Stimulated activated CD4-positive, alpha-beta T cell treated with anti-CD3 and anti-CD28 coated beads, TNF-alpha, amount 100 ng/mL, for 1 hour (primary cell): ENCODE measurements at regions not wholly inside any gene's neighbourhood (a gene's known extent, or its start where the extent isn't known, plus 50 kb on each side); places are given as distances from the start of the nearest gene placed in this dataset.
"Not testable (repeated sequence)": the region's sequence is repeated elsewhere in the genome, so short reads cannot be mapped to it uniquely, and the experiment has no call there.

Source experiments
- DNase-seq, 3 donors: peaks; one replicate each; pipeline ENCODE4 v3.0.0-alpha.2; 2020; ENCODE audit warnings: low read depth in 3 of 3, low spot score in 1 of 3

DNA sequence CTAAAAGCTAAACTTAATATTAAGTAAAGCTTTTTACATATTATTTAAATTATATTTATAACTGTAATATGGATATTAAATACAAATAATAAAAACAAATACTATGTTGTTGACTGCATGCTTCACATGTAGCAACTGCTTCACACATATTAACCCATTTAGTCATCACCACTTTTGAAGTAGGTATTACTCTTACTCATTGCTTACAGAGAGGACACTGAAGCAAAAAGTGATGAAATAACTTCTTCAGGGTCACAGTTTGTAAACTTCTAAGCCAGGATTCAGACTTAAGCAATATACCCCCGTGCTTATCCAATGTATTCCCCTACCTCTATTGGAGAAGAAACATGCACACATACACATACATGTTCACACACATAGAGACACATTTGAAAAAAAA is 166.6 kb downstream of the DKK2 start:
- no peak for DNase-seq

DNA sequence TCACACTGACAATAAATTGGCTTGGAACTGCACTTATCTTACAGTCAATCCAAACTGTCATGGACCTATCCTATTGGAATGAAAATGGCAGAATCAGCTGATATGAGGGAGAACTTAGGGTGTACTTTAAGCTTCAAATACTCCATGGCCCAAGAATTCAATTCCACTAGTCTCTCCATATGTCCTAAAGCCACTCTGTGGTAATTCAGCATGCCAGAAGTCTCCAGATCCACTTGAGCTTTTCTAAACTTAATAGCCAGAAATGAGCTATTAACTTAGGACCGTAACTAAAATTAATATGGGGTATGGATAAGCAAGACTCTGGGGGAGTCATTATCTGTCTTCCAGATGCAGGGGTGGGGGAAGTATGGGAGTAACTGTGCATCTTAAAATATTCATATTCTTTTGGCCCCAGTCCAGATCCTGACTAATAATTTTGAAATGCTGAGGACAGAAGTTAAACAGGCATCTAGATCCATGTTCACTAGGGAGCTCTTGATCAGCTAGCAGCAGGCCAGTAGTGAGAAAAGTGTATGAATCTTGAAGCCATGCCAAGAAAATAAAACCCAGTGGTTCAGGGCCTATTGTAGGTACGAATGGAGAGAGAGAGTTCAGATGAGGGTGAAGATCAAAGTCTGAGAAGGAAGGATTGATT is 167.6 kb downstream of the DKK2 start:
- DNase-seq, result no peak

DNA sequence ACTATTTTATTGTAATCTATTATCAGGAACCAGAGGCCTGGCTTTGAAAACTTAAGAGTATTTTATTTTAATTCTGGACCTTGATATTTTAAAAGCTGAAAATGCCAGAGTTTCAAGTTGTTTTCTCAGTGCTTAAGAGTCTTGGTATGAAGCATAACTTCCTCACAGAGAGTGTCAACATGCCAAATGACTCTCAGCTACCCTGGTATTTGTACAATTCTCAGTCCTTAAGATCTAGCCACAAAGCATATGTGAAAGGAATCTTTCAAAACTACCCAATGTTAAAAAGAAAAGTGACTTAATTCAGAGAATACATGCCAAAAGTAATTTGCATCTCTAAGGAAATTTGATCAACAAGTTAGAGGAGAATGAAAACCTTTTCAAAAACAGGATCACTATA is 171.9 kb downstream of the DKK2 start:
- DNase-seq, result no peak

DNA sequence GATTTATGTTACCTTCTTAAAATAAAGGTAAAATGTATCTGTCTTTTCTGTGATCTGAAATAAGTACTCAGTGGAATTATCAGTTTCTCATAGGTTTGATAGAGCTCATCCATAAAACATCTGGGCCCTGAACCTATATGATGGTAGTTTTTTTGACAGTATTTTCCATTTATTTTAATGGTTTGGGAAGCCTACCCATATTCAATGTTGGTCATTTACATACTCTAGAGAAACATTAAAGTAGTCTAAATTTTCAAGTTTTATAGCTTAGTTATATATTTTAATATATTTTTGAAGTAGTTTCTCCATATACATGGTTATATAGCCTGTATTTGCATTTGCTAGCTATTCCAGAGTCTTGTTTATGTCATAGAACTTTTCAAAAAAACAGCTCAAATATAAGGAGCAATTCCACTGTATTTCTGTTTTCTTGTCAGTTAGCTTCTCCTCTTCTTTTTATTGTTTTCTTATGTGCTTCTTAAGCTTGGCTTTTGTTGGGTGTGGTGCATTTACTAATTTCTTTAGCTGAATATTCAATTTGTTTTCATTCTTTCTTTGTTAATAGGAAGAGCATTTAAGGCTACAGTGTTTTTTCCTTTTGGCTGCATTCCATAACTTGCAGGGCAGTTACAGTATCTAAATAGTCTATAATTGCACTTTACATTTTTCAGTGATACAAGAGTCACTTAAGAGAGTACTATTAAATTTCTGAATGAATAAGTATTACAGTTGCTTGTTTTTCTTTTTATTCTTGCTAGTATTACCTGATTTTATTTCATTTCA is 181.4 kb downstream of the DKK2 start:
- no peak for DNase-seq

DNA sequence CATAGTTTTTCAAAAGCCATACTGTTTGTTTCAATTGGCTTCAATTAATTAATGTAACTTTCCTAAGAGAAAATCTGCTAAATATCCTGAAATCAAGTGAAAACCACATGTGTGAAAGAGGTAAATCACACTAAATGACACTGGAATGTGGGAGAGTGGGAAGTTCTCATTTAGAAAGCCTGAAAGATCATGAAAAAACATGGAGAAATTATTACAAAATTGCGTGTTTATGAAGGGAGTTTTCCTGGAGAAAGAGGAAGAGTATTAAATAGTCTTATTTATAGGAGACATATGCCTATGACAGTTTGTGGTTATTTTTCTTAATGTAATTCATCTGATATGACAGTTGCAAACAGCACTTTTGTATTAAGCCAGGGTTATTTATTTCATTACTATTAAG is 183.7 kb downstream of the DKK2 start:
- DNase-seq, result no peak

DNA sequence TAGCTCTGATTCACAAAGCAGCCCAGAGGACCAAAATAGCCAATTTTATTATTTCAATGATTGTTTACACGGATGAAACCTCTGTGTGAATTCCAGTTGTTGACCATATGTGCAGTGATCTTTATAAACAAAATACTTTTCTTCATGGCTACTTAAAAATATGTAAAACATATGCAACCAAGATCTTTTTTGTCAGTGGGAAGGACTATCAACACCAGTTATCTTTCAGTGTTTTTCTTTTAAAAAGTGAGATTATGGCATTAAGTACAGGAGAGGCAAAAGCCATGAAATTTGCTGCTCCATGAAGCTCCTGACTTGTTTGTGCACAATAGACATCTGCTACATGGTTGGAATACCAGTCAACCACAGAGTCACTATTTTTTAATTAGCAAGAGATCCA is 184.4 kb downstream of the DKK2 start:
- DNase-seq, result no peak

DNA sequence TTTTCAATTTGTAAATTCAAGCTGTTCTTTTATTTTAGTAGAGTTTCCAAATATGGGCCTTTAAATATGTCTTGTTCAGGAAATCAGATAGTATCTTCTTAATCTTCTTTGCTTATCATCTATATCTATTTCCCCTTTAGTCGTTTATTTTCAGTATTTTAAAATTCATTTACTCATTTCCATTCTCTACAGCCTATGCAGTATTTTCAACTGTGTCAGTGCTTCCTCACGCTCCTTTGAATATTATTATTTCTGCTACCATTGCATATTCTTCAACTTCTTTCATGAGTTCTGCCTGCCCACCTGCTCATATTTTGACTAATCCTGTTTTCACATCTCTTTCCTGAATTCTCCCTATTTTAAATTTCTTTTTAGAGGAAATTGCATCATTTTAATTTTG is 185.4 kb downstream of the DKK2 start:
- DNase-seq, result no peak

DNA sequence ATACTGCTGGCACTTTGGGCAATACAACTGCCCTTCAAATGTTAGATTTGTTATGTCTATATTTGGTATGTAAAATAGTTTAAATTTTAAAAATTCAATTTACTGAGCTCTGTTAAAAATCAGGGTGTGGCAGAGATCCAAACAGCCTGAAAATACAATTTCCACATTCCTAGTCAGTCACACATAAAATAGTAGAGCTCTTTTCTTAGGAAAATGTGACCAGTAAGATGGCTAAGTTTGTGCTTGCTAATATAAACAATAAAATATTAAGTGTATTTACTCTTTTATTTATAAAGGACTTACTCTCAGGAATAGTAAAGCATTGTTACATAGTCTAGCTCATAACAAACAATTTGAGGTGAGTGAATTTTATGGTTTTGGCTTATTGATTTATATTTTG is 200.2 kb downstream of the DKK2 start:
- no peak for DNase-seq

DNA sequence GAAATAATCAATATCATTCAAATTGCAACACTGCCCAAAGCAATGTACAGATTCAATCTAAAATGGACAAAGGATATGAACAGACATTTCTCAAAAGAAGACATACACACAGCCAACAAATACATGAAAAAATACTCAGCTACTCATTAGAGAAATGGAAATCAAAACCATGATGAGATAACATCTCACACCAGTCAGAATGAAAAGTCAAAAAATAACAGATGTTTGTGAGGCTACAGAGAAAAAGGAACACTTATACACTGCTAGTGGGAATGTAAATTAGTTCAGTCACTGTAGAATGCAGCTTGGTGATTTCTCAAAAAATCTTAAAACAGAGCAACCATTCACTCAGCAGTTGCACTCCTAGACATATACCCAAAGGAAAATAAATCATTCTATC is 205.2 kb downstream of the DKK2 start:
- DNase-seq, result no peak

DNA sequence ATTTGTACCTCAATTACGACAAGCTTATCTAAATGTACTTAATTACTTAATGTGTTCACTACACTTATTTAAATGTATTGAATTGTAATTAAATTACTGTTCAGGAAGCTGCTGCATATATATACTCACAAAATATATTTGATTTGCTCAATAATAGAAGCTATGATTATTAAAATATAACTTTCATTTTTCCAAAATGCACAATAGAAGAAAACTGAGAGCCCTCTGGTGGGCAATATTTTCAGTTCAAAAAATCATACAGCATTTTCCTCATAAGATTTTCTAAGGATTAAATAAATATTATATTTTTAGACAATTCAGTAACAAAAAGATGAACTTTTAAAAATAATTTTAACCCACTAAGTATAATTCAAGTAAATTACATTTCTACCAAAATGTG is 217.3 kb downstream of the DKK2 start:
- DNase-seq, result no peak

DNA sequence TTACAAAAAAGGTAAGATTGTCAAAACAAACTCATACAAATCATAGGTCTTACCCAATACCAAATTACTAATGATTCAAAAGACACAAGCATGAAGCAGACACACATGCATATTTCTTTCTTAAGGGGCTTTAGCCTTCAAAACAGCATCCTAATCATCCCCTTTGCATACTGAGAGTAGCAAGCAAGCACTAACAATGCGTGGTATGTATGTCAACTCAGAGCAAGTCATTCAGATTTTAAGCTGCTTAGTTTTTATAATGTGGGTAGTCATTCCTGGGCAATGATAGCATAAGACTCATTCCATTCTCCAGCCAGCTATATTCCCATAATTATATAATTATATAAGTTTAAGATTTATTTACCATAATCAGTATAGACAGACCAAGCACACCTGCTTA is 219.6 kb downstream of the DKK2 start:
- no peak for DNase-seq

DNA sequence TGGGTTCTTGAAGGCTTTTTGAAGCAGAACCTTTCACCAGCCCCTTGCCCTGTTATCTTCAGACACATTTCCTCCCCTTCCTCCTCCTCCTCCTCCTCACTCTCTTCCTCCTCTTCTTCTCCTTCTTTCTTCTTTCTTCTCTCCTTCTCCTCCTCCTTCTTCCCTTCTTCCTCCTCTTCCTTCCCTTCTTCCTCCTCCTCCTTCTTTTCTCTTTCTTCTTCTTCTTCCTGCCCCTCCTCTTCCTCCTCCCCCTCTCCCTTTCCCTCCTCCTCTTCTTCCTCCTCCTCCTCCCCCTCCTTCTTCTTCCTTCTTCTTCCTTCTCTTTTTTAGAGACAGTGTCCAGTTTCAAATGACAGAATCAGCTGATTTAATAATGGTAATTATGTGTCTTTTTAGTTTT is 226.0 kb downstream of the DKK2 start:
- DNase-seq, result no peak

DNA sequence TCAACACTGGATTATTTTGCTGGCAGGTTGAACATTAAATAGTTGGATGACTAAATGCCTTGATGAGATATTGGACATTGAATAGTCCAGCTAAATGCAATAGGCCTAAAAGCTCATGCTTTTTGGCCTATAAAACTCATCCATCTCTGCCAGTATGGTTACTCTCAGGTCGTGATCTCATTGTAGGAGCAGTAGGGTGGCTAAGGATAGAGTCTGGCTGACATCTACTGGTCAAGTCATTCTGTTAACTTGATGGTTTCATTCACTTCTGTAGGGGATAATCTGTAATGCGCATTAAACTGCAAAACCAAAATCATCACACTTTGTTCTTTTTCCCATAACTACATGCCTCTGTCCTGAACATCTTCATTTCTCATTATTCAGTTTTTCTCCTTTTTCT is 227.0 kb downstream of the DKK2 start:
- no peak for DNase-seq

DNA sequence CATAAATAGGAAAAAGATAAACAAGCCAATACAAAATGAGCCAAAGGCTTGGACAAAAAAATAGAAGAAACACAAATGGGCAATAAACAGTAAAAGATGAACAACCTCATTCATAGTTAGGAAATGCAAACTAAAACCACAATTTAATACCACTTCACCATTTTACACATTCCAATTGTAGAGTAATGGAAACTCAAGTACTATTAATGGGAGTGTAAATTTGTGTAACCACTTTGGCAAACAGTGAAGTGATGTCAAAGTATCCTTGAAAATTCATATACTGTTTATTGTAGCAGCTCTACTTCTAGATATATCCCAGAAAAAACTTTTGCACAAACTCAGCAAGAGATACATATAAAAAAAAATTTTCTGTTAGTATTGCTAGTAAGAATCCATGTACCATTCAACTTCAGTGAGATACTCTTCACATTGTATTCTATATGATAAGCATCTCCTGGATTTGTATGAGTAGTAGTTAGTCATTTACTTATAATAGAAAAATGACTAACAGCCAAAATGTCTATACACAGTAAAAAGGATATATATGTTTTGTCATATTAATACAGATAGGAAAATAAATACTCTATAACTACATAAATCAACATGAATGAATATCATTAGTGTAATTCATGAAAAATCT is 229.8 kb downstream of the DKK2 start:
- DNase-seq, result no peak

DNA sequence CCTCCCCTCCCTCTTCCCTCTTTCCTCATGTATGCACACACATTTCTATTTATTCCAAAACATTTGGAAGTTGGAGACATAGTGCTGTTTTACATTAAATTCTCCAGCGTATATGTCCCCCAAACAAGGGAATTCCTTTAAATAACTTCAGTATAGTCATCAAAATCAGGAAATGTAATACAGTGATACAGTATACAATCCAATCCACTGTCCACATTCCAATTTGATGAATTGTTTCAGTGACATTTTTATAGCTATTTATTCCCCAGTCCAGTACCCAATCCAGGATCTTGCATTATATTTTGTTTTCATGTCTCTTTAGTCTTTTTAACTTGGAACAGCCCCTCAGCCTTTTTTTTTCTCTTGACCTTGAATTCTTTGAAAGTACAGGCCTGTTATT is 233.0 kb downstream of the DKK2 start:
- DNase-seq, result no peak

DNA sequence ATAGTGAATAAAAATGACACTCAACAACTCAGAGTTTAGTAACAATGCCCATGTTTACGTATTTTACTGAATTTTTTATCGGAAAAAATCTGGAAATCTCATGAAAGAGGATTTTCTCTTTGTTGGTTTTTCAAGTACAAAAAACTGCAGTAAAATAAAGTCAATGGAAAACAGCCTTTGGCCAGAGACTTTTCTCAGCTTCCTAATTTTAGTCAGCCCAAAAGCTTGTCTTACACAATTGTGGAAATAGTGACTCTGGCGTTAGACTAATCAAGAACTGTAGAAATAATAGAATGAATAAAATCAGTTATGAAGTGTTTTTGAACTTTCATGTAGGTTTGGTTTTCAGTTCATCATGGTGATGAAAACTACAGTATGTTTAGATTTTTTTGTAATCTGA is 234.7 kb downstream of the DKK2 start:
- DNase-seq, result no peak

DNA sequence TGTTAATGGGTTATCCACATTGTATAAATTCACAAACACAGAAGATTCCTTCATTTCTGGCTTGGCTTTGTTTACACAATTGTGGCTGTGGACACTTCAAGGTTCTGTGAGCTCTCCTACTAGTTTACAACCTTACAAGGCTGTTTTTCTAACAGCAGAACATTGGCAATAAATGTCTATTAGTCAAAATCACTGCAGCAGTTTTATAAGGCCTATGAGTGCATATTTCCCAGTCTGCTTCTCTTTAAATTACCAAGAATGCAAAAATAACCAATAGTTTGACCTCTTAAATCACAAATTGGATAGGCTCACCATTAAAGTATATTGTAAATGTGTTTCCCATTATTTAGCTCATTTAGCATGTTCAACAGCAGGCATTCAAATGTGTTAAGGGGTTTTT is 239.2 kb downstream of the DKK2 start:
- DNase-seq, result no peak

DNA sequence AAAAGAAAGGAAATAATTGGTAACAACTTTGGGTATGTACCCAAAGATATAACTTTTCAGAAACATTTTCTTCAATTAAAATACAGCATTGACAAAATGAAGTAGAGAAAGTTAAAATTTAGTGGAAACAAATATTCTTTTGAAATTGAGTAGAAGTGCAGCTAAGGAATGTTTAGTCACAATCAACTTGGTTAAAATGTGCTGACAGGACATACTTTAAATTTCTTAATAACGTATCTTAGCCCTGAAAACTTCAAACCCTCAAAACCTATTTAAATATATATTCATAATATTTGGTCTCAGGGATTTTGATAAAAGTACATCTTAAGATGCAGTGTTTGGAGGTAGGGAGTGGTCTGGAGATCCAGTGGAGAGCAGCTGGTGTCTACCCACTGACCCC is 240.8 kb downstream of the DKK2 start:
- DNase-seq, result no peak

DNA sequence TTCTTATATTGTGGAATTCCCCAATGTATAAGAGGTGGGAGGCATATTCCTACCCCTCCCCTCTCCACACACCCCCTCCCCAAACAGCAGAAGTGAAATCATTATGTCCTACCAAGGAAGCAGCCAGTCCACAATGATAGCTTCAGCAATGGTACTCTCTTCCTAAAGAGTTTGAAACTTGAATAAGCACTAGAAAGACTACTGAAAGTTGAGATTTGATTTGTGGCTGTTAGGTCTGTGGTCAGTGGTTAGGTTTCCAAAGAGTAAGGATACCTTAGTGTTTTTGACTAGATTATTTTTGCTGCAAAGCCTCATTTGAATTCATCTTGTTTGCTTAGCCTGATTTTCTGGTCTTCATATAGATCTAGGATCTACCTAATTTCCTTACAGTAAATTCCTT is 242.2 kb downstream of the DKK2 start:
- no peak for DNase-seq

DNA sequence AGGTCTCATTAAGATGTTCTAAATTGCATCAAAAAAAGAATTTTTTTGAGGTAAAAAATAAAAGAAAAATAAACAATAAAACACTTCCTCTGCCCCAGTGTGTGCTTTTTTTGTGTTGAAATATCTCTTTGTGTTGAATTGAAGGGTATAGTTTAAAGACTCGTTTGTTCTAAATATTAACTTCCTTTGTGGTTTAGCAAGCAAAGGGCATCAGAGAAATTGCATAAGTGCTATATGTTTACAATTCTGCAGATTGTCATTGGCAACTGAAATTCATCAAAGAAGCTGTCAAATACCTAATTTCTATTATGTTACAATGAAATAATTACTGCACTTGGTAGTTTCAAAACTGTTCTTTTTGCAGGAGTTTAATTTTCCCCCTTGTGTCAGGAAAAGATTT is 260.5 kb downstream of the DKK2 start:
- no peak for DNase-seq

DNA sequence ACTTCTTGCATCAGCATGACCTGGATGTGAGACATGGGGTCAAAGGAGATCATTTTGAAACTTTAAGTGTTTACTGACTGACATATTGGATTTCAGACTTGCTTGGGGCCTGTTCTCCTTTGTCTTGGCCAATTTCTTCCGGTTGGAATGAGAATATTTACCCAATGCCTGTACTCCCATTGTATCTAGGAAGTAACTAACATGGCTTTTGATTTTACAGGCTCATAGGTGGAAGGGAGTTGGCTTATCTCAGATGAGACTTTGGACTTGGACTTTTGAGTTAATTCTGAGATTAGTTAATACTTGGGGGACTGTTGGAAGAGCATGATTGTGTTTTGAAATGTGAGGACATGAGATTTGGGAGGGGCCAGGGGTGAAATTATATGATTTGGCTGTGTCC is 262.1 kb downstream of the DKK2 start:
- DNase-seq, result not testable (repeated sequence)

DNA sequence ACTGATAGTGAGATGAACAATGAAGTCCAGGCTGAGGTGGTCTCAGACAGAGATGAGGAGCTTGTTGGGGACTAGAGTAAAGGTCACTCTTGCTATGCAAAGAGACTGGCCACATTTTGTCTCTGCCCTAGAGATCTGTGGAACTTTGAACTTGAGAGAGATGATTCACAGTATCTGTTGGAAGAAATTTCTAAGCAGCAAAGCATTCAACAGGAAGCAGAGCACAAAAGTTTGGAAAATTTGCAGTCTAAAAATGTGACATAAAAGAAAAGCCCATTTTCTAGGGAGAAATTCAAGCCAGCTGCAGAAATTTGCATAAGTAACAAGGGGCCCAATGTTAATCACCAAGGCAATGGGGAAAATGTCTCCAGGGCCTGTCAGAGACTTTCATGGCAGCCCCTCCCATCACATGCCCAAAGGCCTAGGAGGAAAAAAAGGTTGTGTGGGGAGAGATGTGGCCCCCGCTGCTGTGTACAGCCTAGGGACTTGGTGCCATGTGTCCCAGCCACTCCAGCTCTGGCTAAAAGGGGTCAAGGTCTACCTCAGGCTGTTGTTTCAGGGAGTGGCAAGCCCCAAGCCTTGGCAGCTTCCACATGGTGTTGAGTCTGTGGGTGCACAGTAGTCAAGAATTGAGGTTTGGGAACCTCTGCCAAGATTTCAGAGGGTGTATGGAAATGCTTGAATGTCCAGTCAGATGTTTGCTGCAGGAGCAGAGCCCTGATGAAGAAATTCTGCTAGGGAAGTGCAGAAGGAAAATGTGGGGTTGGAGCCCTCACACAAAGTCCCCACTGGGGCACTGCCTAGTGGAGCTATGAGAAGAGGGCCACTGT is 262.8 kb downstream of the DKK2 start:
- no peak for DNase-seq
